Femur (tissue), 1 donor: ENCODE measurements at regions not wholly inside any gene's neighbourhood (a gene's known extent, or its start where the extent isn't known, plus 50 kb on each side); places are given as distances from the start of the nearest gene placed in this dataset.

Source experiments
- DNase-seq: peaks from one replicate; pipeline ENCODE4 v3.0.0-alpha.2; 2017

DNA sequence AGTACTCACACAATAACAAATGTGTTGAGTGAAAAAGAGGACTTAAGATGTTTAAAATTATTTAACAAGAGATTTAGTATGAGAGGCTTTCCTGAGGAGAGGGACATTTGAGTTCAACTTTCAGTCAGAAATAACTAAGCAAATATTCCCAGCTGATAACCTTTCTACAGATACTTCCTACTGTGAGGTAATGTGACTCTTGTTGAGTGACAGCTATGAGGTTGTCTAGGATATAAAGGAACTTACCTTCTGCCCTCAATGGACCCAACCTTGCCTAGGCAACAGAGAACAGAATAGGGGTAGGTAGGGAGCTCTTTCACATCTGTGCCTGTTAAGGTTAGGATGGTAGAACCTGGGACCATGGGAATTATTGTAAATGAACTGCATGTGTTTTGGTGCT, 54.7 kb downstream of the GLUD2 start:
- DNase-seq: no peak

DNA sequence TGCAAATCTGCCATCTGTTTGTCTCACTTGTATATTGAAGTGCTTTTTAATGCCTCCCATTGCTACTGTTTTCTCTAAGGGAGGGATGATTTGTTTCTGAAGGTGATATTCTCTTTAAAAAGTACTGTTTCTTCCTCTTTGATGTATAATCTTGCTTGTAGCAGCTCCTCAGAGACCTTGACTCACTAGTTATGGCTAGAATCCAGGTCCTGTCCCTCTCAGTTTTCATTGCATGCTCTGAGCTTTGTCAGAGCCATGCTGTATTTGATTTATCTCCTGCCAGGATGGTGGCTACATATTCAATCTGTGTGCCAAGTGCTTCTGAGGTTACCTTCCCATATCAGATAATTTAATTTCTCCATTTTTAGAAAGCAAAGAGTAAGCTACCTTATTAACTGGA, 56.0 kb downstream of the GLUD2 start:
- no peak for DNase-seq

DNA sequence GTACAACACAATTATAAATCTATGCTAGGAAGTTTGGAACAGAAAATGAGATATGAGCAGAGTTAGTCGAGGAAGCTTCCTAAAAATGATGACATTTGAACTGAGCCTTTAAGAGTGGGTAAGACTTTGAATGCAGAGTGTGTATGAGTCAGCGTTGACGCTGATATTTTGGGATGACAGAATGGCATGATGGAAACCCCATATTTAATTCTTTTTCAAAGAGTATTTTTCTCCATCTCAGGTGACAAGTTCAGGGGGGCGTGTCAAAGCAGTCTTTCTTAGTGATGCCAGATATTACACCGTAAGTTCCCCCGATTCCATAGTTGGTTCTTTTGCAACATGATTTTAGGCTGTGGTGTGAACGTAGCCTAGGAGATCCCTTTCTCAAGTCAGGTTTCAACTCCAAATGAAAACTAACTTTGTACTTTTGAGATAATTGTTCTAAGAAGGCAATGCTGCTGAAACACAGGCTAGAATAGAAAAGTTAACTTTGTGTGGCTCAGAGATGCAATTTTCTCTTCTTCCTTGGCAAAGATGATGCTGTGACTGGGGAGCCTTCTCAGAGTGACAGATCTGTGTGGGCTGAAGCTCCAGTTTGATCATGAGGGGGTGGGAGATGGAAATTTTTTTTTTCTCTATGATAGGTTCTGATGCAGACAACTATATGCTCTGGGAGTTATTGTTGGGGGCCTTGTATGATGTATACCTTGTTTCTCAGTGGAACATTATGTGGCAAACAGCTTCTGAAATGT, 59.2 kb downstream of the GLUD2 start:
- DNase-seq: no peak

DNA sequence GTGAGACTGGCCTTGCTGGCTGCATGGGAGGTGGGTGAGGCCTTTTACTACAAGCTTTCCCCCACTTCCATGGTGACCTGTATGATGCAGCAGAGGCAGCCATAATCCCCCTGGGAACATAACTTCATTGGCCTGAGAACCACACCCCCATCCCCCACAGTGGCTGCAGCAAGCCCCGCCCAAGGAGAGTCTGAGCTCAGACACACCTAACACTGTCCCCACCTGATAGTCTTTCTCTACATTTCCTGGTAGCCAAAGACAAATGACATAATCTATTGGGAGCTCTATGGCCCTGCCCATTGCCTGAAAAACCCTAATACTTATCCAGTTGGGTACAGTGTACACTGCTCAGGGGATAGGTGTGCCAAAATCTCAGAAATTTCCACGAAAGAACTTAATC, 62.6 kb downstream of the GLUD2 start:
- no peak for DNase-seq

DNA sequence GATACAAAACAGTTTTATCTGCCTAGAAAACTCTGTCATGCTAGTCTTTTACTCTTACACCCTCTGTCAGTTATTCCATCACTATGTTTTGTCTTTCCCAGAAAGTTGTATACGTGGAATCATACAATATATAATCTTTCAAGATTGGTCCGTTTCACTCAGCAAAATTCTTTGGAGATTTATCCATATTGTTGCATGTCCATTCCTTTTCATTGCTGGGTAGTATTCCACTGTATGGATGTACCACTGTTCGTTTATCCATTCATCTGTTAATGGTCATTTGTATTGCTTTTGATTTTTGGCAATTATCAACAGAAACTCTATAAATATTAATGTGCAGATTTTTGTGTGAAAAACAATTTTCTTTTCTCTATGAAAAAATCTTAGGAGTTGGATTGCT, 63.1 kb downstream of the GLUD2 start:
- DNase-seq: no peak

DNA sequence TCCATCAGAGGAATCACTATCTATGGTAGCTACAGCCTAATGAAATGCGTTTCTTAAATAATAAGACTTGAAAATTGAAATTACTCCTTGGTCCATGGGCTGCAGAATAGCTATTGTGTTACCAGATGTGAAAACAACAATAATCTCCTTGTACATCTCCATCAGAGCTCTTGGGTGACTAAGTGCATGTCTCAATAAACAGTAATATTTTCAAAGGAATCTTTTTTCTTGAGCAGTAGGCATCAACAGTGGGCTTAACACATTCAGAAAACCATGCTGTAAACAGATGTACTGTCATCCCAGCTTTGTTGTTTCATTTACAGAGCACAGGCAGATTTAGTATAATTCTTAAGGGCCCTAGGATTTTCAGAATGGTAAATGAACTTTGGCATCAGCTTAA, 67.3 kb downstream of the GLUD2 start:
- DNase-seq: no peak

DNA sequence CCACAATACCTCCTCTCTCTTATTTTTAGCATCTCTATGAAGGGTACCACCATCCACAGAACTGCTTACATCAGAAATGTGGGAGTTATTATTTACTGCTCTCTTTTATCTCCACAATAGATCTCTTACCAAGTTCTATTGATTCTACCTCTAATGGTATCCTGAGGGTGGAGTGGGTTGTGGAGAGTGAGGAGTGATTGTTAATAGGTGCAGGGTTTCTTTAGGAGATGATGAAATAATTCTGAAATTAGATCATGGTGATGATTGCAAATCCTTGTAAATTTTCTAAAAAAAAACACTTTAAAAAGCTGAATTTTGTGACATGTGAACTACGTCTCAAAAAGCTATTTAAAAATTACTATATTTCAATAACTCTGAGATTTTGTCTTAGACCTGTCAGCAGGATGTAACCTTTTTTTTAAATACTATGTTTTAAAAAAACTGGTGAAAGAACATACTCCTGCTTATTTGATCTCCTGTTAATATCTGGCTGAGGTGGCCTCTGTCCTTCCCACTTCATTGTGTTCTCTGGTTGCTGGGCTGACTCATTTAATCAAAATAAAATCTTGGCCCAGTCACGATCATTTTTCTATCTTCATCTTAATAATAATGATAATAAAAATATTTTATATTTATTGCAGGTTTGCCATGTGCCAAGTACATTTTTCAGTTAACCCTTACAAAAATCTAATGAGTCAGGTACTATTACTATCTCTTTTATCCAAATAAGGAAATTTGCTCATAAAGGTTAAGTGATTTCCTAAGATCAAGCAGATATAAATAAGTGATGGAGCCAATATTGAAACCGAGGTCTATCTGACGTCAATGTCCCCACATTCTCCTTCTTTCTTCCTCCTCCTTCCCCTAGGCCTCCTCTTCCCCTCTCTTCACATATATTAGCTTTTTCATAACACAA, 73.5 kb downstream of the GLUD2 start:
- no peak for DNase-seq

DNA sequence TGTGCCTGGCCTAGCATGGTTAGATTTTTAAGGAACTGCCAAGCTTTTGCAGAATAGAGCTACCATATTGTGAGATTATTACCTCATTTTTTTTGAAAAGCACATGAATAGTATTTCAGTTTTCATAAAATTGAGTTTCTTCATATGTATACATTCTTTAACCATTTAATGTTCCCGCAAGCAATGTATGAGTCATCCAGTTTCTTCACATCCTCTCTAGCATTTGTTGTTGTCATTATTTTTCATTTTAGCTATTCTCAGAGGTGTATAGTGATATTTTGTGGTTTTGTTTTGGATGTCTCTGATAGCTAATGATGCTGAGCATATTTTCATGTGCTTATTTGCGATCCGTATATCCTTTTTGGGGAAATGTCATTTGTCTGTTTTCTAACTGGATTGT, 74.9 kb downstream of the GLUD2 start:
- DNase-seq: no peak

DNA sequence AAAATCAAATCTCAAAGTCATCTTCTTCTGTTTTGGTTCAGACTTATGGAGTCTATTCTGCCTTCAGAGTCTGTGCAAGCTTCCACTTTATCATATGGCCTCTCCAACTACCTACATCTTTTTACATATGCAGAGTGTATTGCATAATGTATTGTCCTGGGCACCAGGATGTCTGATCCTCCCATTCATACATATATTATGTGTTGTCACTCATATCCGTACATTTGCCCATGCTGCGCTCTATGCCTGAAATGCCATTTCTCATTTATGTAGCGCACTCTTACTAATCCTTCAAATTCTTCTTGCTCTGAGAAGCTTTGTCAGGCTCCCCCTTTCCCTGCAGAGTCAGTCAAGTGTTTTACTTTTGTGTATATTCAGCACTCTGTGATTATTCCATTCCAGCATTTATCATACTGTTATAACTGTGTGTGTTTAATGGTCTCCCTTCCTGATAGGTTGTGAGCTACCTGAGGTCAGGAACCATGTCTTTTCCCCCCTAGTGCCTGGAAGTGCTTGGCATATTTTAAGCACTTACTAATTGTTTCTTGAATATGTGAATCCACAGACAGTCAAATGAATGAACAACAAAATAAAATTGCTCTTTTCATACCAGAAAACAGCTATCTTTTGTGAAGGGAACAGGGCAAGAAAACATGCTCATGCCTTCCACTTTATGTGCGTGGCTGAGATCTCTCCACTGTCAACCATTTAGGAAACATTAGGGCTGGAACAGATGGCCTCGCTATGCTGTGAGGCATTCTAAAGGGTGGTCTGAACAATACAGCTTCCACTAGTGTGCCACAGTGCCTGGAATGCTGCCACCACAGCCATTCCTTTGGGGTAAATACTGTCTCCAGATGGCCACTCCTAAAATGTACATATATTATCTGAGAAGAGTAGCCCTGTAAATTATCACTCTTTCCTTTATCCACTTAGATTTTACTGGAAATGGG, 81.8 kb downstream of the GLUD2 start:
- no peak for DNase-seq

DNA sequence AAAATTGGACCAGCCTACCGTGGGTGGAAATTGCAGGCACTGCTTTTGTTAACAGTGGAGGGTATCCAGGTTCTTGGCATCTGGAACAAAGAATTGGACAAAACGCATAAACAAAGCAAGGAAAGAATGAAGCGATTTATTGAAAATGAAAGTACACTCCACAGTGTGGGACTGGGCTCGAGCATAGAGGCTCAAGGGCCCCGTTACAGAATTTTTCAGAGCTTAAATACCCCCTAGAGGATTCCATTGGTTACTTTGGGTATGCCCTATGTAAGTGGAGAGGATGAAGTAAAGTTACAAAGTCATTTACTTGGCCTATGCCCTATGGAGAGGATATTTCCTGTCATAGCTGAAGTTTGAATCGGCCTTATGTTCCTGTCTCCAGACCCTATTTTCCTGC, 85.3 kb downstream of the GLUD2 start:
- no peak for DNase-seq

DNA sequence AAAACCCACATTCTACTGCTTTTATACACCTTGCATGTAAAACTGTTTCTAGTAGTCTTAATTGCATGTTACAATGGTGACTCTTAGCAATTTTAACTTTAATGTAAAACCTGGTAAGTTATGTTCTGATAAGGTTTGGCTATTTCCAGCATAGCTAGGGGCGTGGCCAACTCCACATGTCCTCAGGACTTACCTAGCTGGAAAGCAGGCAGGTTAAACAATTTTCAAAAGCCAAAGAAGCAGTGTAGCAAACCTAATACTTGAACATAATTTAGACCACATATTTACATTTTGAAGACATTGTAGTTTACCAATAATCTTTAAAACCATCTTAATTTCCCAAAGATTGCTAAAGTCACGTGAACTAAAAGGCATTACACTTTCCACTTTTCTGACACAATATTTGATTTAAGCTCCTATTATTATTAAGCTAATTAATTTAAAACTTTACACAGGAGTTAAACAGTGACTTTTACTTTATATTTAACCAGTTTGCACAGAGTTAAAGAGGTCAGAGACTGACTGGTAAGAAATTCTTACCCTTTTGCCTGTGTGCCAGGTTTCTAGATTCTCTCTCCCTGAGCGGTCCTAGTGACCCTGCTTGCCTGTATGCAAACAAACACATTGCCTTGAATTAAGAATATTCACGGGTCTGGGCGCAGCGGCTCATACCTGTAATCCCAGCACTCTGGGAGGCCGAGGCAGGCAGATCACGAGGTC, 88.2 kb downstream of the GLUD2 start:
- no peak for DNase-seq

DNA sequence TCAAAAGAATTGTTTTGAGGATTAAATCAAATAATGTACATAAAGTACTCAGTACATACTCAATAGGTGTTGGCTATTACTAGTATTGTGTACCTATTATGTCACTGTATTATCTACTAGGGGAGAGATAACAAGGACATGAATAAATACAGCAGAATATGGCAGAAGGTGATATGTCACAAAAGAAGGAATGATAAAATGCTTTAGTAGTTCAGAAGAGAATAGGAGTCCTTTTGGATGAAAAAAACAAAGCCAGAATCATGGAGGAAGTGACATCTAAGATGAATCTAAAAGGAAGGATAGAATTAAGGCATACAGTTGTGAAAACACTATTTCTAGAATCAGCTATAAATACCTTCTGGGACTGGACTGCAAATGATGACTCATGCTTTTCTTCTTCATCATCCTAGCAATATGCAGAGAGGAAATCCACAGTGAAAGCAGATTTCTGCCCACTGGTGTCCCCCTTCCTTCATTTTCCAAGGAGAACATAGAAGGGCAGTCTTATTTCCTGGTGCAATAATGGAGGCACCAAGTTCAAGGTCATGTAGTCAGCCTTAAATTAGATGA, 98.7 kb downstream of the GLUD2 start:
- no peak for DNase-seq

DNA sequence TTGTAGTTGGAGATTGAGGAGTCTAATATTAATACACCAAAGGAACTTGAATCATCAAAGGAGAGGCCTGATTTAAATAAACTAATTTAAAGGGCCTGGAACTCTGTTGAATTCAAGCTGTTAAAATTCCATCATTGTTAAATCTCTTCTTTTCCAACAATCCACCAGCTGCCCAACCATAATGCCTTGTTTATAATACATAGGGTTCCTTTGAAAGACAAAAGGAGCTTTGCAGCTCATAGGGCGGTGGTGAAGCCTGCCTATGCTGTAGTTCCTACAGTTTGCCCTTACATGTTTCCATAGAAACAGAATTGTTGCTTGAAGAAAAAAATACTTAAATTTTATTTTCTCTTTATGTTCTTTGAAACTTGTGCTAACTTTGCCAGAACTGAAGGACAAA, 102.8 kb downstream of the GLUD2 start:
- no peak for DNase-seq

DNA sequence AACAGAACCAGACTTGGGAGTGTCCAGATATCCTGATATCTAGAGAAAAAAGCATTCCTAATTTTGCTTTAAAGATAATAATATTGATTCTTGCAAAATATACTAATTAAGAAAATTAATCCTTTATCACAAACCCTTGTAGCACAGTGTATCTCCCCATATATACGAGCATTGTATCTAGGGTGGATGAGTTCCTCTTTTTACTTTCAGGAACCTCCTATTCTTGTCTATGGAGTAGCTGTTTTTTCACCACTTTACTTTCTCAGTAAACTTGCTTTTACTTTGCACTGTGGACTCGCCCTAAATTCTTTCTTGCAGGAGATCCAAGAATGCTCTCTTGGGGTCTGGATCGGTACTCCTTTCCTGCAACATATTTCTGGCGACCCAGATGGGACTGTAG, 103.9 kb downstream of the GLUD2 start:
- DNase-seq: no peak

DNA sequence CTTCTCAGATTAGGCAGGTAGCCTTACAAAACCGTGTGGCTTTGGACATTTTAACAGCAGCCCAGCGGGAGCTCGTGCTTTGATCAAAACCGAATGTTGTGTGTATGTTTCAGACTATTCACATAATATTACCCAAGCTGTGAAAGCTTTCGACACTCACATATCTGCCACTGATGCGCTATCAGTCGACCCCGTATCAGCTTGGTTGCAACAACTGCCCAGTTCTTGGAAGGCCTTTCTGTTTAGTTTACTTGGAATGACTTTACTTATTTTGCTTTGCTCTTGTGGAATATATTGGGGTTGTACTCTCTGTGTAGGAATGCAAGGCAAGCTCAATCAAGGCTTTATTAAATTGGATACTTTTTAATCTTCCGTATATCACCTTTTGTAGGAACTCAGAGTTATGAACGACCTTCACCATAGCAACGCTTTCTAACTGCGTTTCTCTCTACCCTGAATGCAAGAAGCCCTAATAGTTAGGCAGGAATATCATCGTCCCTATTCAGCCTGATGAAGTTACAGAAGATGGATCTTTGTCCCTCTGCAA, 107.5 kb downstream of the GLUD2 start:
- no peak for DNase-seq

DNA sequence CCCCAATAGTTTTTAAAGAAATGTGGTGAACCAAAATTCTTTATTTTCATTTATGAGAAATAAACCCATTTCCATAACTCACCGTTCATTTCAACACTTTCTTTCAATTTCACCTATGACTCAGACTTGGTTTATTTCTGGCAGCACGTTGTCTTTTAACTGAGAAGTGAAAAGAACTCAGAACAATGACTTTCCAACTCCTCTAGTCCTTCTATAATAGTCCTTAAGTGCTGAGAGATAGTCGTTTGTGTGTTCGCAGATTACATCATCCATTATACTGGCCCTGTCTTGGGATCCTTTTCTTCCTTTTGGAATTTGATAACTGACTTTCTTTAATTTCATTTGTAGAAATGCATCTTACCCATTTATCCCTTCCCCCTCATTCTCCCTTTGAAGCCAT, 113.6 kb downstream of the GLUD2 start:
- DNase-seq: no peak

DNA sequence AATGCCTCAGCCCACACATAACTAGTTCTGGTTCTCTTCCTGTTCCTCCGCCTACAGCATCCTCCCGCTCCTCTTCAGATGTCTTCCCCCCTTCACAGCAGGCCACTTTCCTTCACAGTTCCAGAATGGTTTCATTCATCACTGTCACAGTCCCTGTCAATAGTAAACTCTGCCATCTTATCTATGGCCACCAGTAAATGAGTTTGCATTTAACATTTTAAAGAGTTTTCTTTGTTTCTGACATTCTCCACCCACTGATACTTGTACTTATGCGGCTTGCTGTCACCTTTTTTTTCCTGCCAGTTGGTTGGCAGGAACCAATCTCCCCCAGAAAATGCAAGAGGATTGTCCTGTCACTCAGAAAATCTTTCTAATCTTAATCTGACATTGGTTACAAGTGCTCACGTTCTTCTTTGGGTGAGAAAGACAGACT, 114.1 kb downstream of the GLUD2 start:
- no peak for DNase-seq

DNA sequence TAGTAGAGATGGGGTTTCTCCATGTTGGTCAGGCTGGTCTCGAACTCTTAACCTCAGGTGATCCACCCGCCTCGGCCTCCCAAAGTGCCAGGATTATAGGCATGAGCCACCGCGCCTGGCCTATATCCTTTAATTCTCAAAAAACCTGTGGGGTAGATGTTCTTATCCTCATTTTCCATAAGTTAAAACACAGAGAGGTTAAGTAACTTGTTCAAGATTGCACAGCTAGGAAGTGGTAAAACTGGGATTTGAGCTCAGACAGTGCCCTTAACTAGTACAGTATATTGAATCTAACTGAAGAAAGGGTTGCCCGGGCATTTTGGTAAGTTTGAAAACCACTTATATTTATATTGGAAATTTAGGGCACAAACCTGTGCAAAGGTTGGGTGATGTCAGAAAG, 116.0 kb downstream of the GLUD2 start:
- DNase-seq: no peak

DNA sequence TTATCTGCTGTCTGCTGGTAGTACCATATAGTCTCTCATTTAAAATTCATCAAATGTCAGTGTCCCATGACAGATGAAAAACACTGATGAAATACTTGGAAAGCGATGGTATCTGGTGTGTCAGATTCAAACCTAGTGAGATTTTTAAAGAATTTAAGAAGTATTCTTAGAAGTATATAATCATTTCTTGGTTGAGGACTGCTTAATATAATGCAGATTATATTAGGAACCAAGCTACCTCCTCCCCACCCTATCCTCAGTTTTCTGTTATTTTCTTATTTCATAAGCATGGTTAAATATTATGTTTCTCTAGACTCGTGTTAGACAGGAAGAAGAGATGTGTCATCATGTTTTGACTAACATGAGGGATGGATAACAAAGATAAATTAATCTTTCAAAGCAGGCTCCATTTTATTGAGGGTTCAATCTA, 118.5 kb downstream of the GLUD2 start:
- DNase-seq: no peak

DNA sequence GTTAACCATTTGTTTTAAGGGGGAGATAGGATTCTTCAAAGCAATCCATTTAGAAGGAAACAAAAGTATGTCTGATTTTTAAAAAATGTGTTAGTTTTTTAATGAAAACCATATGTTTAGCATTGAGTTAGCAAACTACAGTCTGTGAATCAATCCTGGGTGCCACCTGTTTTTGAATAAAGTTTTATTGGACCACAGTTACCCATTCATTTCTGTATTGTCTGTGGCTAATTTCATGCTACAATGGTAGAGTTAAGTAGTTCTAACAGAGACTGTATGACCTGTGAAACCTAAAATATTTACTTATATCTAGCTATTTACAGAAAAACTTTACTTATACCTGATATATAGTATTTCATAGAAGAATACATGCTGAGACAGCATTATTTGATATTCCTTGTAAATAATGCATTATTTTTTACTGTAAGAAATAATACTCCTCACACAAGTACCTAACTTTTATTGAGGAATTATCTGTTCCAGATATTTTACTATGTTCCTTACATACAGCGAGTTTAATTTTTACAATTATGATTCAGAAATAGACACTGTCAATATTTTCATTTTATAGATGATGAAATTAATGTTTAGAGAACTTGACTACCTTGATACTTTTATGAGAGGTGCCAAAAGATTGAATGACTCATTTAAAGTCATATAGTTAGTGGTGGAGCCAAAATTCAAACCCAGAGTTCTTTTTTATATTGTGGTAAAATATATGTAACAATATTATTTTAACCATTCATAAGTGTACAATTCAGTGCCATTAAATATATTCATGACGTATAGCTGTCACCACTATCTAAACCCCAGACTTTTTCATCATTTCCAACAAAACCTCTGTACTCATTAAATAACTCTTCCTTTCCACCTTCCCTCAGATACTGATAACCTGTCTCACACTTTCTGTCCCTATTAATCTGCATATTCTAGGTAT, 122.0 kb downstream of the GLUD2 start:
- DNase-seq: no peak

DNA sequence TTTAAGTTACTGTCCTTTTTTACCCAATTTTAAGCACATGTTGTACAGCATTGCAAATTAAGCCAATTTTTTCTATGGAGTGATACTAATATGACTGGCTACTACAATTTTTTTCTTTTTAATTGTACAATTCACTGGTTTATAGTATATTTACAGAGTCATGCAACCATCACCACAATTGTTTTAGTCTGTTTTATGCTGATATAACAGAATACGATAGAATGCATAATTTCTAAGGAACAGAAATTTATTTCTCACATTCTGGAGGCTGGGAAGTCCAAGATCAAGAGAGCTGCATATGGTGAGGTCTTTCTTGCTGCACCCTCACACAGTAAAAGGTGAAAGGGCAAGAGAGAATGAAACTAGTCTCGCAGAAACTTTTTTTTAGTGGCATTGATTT, 125.3 kb downstream of the GLUD2 start:
- DNase-seq: no peak
